ENCODE measurements at regions not wholly inside any gene's neighbourhood (a gene's known extent, or its start where the extent isn't known, plus 50 kb on each side); places are given as distances from the start of the nearest gene placed in this dataset.

DNA sequence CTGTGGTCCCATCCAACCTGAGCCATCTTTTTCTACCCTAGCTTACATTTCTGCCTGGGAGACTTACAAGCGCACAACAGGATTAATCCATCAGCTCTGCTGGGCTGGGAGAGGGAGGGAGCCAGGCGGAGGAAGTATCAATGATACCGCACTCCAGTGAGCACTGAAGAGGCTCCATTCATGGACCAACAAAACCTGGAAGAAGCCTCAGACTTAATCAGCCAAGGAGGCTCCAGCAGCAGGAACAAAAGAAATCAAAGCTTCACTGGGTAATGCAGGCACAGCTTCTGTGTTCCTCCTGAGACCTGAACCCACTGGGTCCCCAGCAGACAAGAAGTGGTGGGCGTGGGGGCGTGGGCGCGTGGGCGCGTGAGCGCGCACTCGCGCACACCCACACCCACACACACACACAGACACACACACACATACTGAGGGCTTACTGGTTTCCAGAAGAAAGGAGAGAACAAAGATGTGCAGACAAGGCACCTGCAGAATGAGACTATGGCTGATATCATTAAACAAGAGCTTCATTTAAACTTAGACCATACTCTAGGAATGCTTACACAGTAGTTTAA lies 87.0 kb upstream of the BOC start:
- no peak for TF ChIP-seq EZH2 (IDR thresholded peaks at IDR 0.05; ENCODE audit: insufficient read depth, poor library complexity, severe bottlenecking)
- TF ChIP-seq EZH2phosphoT487 (IDR thresholded peaks at IDR 0.05; ENCODE audit: insufficient read depth, low read depth), result no peak

Measured in GM23248 (cell line).